ENCODE measurements at regions not wholly inside any gene's neighbourhood (a gene's known extent, or its start where the extent isn't known, plus 50 kb on each side); places are given as distances from the start of the nearest gene placed in this dataset.

- H3K27ac ChIP-seq = no peak overlapping the region
- H3K9me3 ChIP-seq = no peaks in the 10 kb centered on the region
- no peak overlapping the region for H3K4me3 ChIP-seq
- no peaks in the 10 kb centered on the region for H3K27me3 ChIP-seq
- H3K36me3 ChIP-seq = no peaks in the 10 kb centered on the region
- TF ChIP-seq POLR2AphosphoS5 (IDR thresholded peaks at IDR 0.05) (no peak), POLR2A (IDR thresholded peaks at IDR 0.05) (no peak), EP300 (IDR thresholded peaks at IDR 0.05; ENCODE audit: low read depth) (no peak), CTCF (IDR thresholded peaks at IDR 0.05) (no peak)
- DNase-seq = no peak
- in situ Hi-C loops (cut with MboI; ENCODE audit: low pct_ligation_motif_present in 1 of 4, low pct_unique_long_range_greater_than_20kb in 1 of 4, low sequenced_read_pairs in 3 of 4) = no loop called here
- 85 to 88% methylated on average over 3 of the region's 3 CpGs for WGBS, 2 donors (ENCODE audit: low coverage in 1 of 2)
- peaks cover 0 to 6% (median 0%) of the 10 kb centered on the region in 4 donors for H3K4me1 ChIP-seq
- intact Hi-C loops (cut with DNase I; ENCODE audit: low total_unique reads) = no loop called here
Measured at GRCh38 chr18:44597797-44598196, 82.9 kb upstream of the SETBP1 start.

DNA sequence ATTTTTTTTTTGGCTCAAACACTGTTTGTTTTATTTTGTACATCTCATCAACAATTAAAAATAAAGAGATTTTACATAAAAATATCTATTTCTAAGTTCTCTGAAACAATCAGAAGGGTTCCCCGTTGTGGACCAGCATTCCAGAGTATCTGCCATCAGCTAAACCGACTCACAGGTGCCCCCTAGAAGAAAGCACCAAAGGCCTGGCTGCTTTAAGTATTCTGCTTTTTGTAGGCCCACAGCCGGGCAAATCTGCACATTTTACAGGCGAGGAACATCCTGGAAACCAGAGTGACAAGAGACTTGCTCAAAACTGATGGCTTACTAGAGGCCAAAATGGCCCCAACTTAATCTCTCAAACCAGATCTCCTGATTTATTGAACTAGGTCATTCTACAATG, 82.2 kb upstream of the SETBP1 start:
- 83 to 95% methylated on average over 4 of the region's 4 CpGs for WGBS, 2 donors (ENCODE audit: low coverage in 1 of 2)
- peaks cover 0 to 6% (median 0%) of the 10 kb centered on the region in 4 donors for H3K4me1 ChIP-seq
- no peak for DNase-seq
- no peaks in the 10 kb centered on the region for H3K9me3 ChIP-seq
- H3K27ac ChIP-seq = no peak overlapping the region
- intact Hi-C loops (cut with DNase I; ENCODE audit: low total_unique reads) = no loop called here
- H3K27me3 ChIP-seq = no peaks in the 10 kb centered on the region
- in situ Hi-C loops (cut with MboI; ENCODE audit: low pct_ligation_motif_present in 1 of 4, low pct_unique_long_range_greater_than_20kb in 1 of 4, low sequenced_read_pairs in 3 of 4) = no loop called here
- no peak overlapping the region for H3K4me3 ChIP-seq
- TF ChIP-seq POLR2A (IDR thresholded peaks at IDR 0.05) = no peak
- TF ChIP-seq CTCF (IDR thresholded peaks at IDR 0.05) = no peak
- TF ChIP-seq EP300 (IDR thresholded peaks at IDR 0.05; ENCODE audit: low read depth) = no peak
- no peak for TF ChIP-seq POLR2AphosphoS5 (IDR thresholded peaks at IDR 0.05)
- no peaks in the 10 kb centered on the region for H3K36me3 ChIP-seq

- Histone ChIP-seq H3K4me3 (no peak overlapping the region), H3K27ac (no peak overlapping the region), H3K36me3 (no peaks in the 10 kb centered on the region), H3K9me3 (no peaks in the 10 kb centered on the region), H3K4me1 (peaks cover 0 to 6% (median 0%) of the 10 kb centered on the region in 4 donors), H3K27me3 (no peaks in the 10 kb centered on the region)
- in situ Hi-C loops (cut with MboI; ENCODE audit: low pct_ligation_motif_present in 1 of 4, low pct_unique_long_range_greater_than_20kb in 1 of 4, low sequenced_read_pairs in 3 of 4) = no loop called here
- intact Hi-C loops (cut with DNase I; ENCODE audit: low total_unique reads) = no loop called here
- WGBS, 2 donors (ENCODE audit: low coverage in 1 of 2) = 67 to 77% methylated on average over 3 to 4 of the region's 4 CpGs
- TF ChIP-seq POLR2AphosphoS5 (IDR thresholded peaks at IDR 0.05) (no peak), CTCF (IDR thresholded peaks at IDR 0.05) (no peak), EP300 (IDR thresholded peaks at IDR 0.05; ENCODE audit: low read depth) (no peak)
- DNase-seq = no peak
Measured at GRCh38 chr18:44599412-44599811, 81.3 kb upstream of the SETBP1 start.

GRCh38 chr18:44601447-44601846, 79.2 kb upstream of the SETBP1 start:
- intact Hi-C loops (cut with DNase I; ENCODE audit: low total_unique reads) = no loop called here
- H3K4me3 ChIP-seq = no peak overlapping the region
- H3K9me3 ChIP-seq = no peaks in the 10 kb centered on the region
- TF ChIP-seq POLR2AphosphoS5 (IDR thresholded peaks at IDR 0.05) (no peak), EP300 (IDR thresholded peaks at IDR 0.05; ENCODE audit: low read depth) (no peak), CTCF (IDR thresholded peaks at IDR 0.05) (no peak), POLR2A (IDR thresholded peaks at IDR 0.05) (no peak)
- no peaks in the 10 kb centered on the region for H3K27me3 ChIP-seq
- in situ Hi-C loops (cut with MboI; ENCODE audit: low pct_ligation_motif_present in 1 of 4, low pct_unique_long_range_greater_than_20kb in 1 of 4, low sequenced_read_pairs in 3 of 4) = no loop called here
- H3K4me1 ChIP-seq = no peaks in the 10 kb centered on the region
- no peak for DNase-seq
- H3K27ac ChIP-seq = no peak overlapping the region
- no peaks in the 10 kb centered on the region for H3K36me3 ChIP-seq

Measured in transverse colon (tissue), 4 donors.